Suprapubic skin (tissue), 3 donors: ENCODE measurements at regions not wholly inside any gene's neighbourhood (a gene's known extent, or its start where the extent isn't known, plus 50 kb on each side); places are given as distances from the start of the nearest gene placed in this dataset.

Experiments
- CTCF ChIP-seq, 2 donors: fragments of 200-600 bp in 1 of 2; fragments of 450-650 bp in 1 of 2; sonication (generic) in 1 of 2; IDR thresholded peaks; one replicate each; pipeline ENCODE4 v1.5.1; 2016 to 2019; ENCODE audit warnings: antibody characterized with exemption in 2 of 2, mild to moderate bottlenecking in 1 of 2, moderate library complexity in 1 of 2
- POLR2A ChIP-seq, 2 donors: fragments of 450-650 bp; IDR thresholded peaks; one replicate each; pipeline ENCODE4 v1.6.1; 2017; ENCODE audit warnings: antibody characterized with exemption in 2 of 2, mild to moderate bottlenecking in 2 of 2, moderate library complexity in 2 of 2

GRCh38 chr9:27801545-27801944 lies 228.3 kb upstream of the C9orf72 start:
- TF ChIP-seq CTCF (IDR thresholded peaks at IDR 0.05) (no peak), POLR2A (IDR thresholded peaks at IDR 0.05) (no peak)
